ENCODE measurements at regions not wholly inside any gene's neighbourhood (a gene's known extent, or its start where the extent isn't known, plus 50 kb on each side); places are given as distances from the start of the nearest gene placed in this dataset.

DNA sequence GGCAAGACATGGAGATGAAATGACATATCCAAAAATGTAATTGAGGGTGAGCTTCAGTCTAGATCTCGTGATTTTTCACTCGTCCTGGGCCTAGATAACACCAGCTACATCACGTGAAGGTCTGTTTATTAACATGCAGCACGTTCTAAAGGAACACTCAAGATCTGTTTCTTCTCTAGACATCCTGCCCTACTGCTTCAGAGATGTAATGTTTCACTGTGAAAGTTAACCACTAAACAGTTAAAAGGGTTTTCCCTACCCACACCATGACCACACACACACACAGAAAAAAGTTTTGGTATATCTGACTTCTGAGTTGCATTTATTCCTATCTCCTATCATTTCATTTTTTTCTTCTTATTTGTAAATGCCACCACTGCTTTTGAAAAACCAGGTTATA, 52.3 kb upstream of the SMIM31 start:
- TF ChIP-seq CTCF (conservative IDR thresholded peaks at IDR 0.05; ENCODE audit: low read length) = no peak
- TF ChIP-seq EZH2phosphoT487 (IDR thresholded peaks at IDR 0.05; ENCODE audit: borderline replicate concordance, low read depth, low read length) = no peak

Data from OCI-LY7 (cell line).